Keratinocyte (primary cell): ENCODE measurements at regions not wholly inside any gene's neighbourhood (a gene's known extent, or its start where the extent isn't known, plus 50 kb on each side); places are given as distances from the start of the nearest gene placed in this dataset.

Experiments used
- EZH2 ChIP-seq: IDR thresholded peaks from one replicate; pipeline ENCODE4 v1.6.1; 2012; ENCODE audit warnings: inconsistent platforms, mild to moderate bottlenecking, low read length, moderate library complexity
- TF ChIP-seq, protein P1 (sequence below), 3 experiments: IDR thresholded peaks in 1 of 3; conservative IDR thresholded peaks in 1 of 3; optimal IDR thresholded peaks in 1 of 3; 2 replicates in 2 of 3; 3 replicates in 1 of 3; pipeline versions ENCODE3 to v1.5.1; 2011; ENCODE audit warnings: low read length in 3 of 3, mild to moderate bottlenecking in 3 of 3, moderate library complexity in 2 of 3, control low read depth in 1 of 3, inconsistent platforms in 1 of 3; ENCODE audit not compliant: insufficient read depth in 2 of 3; ENCODE audit errors: extremely low read depth in 1 of 3

DNA sequence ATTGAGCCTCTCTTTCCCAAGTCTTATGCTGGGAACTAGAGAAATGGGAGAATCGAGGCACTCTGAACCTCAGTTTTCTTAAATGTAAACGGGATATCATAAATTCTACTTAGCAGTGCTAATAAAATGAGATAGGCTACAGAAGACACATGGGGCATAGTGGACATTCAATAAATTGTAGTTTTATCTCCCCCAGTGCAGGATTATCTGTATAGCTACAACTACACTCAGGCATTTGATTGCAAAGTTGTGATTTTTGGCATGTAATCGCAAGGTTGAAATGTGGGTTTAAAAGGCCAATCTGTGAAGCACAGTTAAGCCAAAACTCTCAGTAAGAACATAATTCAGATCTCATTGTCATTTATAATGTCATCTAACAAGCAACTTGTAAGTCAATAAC is 413.7 kb upstream of the LMCD1 start:
- TF ChIP-seq, protein P1, sequence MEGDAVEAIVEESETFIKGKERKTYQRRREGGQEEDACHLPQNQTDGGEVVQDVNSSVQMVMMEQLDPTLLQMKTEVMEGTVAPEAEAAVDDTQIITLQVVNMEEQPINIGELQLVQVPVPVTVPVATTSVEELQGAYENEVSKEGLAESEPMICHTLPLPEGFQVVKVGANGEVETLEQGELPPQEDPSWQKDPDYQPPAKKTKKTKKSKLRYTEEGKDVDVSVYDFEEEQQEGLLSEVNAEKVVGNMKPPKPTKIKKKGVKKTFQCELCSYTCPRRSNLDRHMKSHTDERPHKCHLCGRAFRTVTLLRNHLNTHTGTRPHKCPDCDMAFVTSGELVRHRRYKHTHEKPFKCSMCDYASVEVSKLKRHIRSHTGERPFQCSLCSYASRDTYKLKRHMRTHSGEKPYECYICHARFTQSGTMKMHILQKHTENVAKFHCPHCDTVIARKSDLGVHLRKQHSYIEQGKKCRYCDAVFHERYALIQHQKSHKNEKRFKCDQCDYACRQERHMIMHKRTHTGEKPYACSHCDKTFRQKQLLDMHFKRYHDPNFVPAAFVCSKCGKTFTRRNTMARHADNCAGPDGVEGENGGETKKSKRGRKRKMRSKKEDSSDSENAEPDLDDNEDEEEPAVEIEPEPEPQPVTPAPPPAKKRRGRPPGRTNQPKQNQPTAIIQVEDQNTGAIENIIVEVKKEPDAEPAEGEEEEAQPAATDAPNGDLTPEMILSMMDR (optimal IDR thresholded peaks at IDR 0.05 in 1 of 3, IDR thresholded peaks at IDR 0.05 in 1 of 3, conservative IDR thresholded peaks at IDR 0.05 in 1 of 3; ENCODE audit: extremely low read depth in 1 of 3, insufficient read depth in 2 of 3, low read length in 3 of 3): no peak
- TF ChIP-seq EZH2: no peak
